ENCODE measurements at regions not wholly inside any gene's neighbourhood (a gene's known extent, or its start where the extent isn't known, plus 50 kb on each side); places are given as distances from the start of the nearest gene placed in this dataset.

- no peaks in the 10 kb centered on the region for H4K20me1 ChIP-seq (ENCODE audit: insufficient read depth, low read length)
- TF ChIP-seq CHD1 (IDR thresholded peaks at IDR 0.05; ENCODE audit: low read depth, low read length) (no peak), NFE2L2 (IDR thresholded peaks at IDR 0.05; ENCODE audit: low read depth, low read length) (no peak), CEBPB (IDR thresholded peaks at IDR 0.05; ENCODE audit: low read depth, low read length) (no peak), MAZ (IDR thresholded peaks at IDR 0.05; ENCODE audit: borderline replicate concordance, low read depth, low read length) (no peak), CTCF (conservative IDR thresholded peaks at IDR 0.05; ENCODE audit: low read depth, low read length) (no peak), RFX5 (IDR thresholded peaks at IDR 0.05; ENCODE audit: low read depth, low read length) (no peak), FOS (IDR thresholded peaks at IDR 0.05; ENCODE audit: low read depth, low read length) (no peak), MAFK (IDR thresholded peaks at IDR 0.05; ENCODE audit: low read depth, low read length) (no peak), POLR2A (IDR thresholded peaks at IDR 0.05; ENCODE audit: low read depth, low read length) (no peak), RCOR1 (IDR thresholded peaks at IDR 0.05; ENCODE audit: insufficient replicate concordance, low read length) (no peak), ELK1 (IDR thresholded peaks at IDR 0.05; ENCODE audit: borderline replicate concordance, low read depth, low read length) (no peak), RAD21 (IDR thresholded peaks at IDR 0.05; ENCODE audit: low read length) (no peak), USF2 (IDR thresholded peaks at IDR 0.05; ENCODE audit: low read depth, low read length) (no peak), BHLHE40 (IDR thresholded peaks at IDR 0.05; ENCODE audit: low read depth, low read length) (no peak), SMC3 (IDR thresholded peaks at IDR 0.05; ENCODE audit: low read depth, low read length) (no peak), MXI1 (IDR thresholded peaks at IDR 0.05; ENCODE audit: borderline replicate concordance, low read depth, low read length) (no peak)
- H3K56ac ChIP-seq (ENCODE audit: extremely low read depth, insufficient read depth, low read length) = no peak overlapping the region
- intact Hi-C loops (cut with micrococcal nuclease) (no loop called here), dilution Hi-C loops (cut with HindIII; ENCODE audit: low sequenced_read_pairs, unreplicated experiment) (no loop called here), in situ Hi-C loops (cut with MboI; ENCODE audit: low sequenced_read_pairs) (no loop called here)
- no peak overlapping the region for H2AFZ ChIP-seq (replicated peaks; ENCODE audit: low read length, poor library complexity)
- H2AK5ac ChIP-seq (ENCODE audit: low read depth, low read length) = no peak overlapping the region
- no peaks in the 10 kb centered on the region for H3K79me1 ChIP-seq (ENCODE audit: low read depth in 1 of 2, low read length in 2 of 2)
- no peak overlapping the region for H3K14ac ChIP-seq (replicated peaks; ENCODE audit: low read depth, low read length)
- H3K9ac ChIP-seq (ENCODE audit: low read depth, low read length) = no peak overlapping the region
- H2BK20ac ChIP-seq (ENCODE audit: low read depth, low read length) = no peak overlapping the region
- H3K4me3 ChIP-seq (ENCODE audit: insufficient read depth, low read depth, low read length) = no peak overlapping the region
- 0 out of 2 replicates have a peak, but pooled peaks cover 3% of the 10 kb centered on the region for H3K9me1 ChIP-seq (ENCODE audit: insufficient read depth, low read length)
- no peak overlapping the region for H4K8ac ChIP-seq (ENCODE audit: low read depth in 2 of 2, low read length in 2 of 2)
- H2BK5ac ChIP-seq (ENCODE audit: low read depth, low read length, poor library complexity, severe bottlenecking) = no peak overlapping the region
- H3K27ac ChIP-seq (ENCODE audit: insufficient read depth, low read length) = no peak overlapping the region
- no peaks in the 10 kb centered on the region for H3K27me3 ChIP-seq (ENCODE audit: control insufficient read depth, insufficient read depth, low read length)
- no peaks in the 10 kb centered on the region for H3K9me3 ChIP-seq (ENCODE audit: control insufficient read depth, insufficient read depth, low read length)
- no peak overlapping the region for H3K18ac ChIP-seq (ENCODE audit: low read depth, low read length)
- H2AK9ac ChIP-seq (replicated peaks; ENCODE audit: low read depth, low read length, poor library complexity) = no peak overlapping the region
- ChIA-PET CTCF (no interaction called here), POLR2A (ENCODE audit: unreplicated experiment) (no interaction called here)
- ATAC-seq (ENCODE audit: low read depth) (no peak), DNase-seq (no peak)
- H4K91ac ChIP-seq (ENCODE audit: insufficient read depth, low read depth, low read length) = no peak overlapping the region
- 68% methylated on average over 3 of the region's 5 CpGs; no CpG with 5 or more reads in 1 of the 2 experiments for WGBS, 2 experiments (ENCODE audit: extremely low coverage in 2 of 2, insufficient read length in 1 of 2)
- H3K36me3 ChIP-seq (ENCODE audit: control insufficient read depth, insufficient read depth, low read length) = no peaks in the 10 kb centered on the region
- H4K5ac ChIP-seq (ENCODE audit: low read depth, low read length) = no peak overlapping the region
- H3K4ac ChIP-seq (ENCODE audit: low read depth, low read length) = no peak overlapping the region
- H3K4me1 ChIP-seq (ENCODE audit: control insufficient read depth, insufficient read depth, low read length) = no peaks in the 10 kb centered on the region
- no peak overlapping the region for H2BK15ac ChIP-seq (ENCODE audit: low read depth, low read length)
- H2BK120ac ChIP-seq (ENCODE audit: low read depth, low read length) = no peak overlapping the region
- no peak overlapping the region for H3K4me2 ChIP-seq (ENCODE audit: low read depth, low read length)
- no peak overlapping the region for H3K23ac ChIP-seq (ENCODE audit: low read depth, low read length)
- BruUV-seq (replicated peaks) = no TSS peak
Measured at GRCh38 chr4:181755846-181756245, 487.4 kb upstream of the TENM3 start.

Measured in IMR-90 (cell line).